PC-9 (cell line): ENCODE measurements at regions not wholly inside any gene's neighbourhood (a gene's known extent, or its start where the extent isn't known, plus 50 kb on each side); places are given as distances from the start of the nearest gene placed in this dataset.

Experiments used
- BruUV-seq: library from RNA; stranded (reverse); fragments of 400-500 nt; replicated peaks from 2 replicates; lab custom pipeline; 2021; lab: Mats Ljungman, UMichigan
- CTCF ChIA-PET: fragments of 300-600 bp; sonication (Branson Sonifier 250); formaldehyde crosslinking; loops from one replicate; lab custom pipeline; 2022; ENCODE audit warnings: antibody characterized with exemption; lab: Charles Lee
- POLR2A ChIA-PET: fragments of 300-600 bp; sonication (Branson Sonifier 250); formaldehyde crosslinking; loops from one replicate; lab custom pipeline; 2022; ENCODE audit warnings: antibody characterized with exemption; ENCODE audit not compliant: unreplicated experiment; lab: Charles Lee
- DNase-seq, 2 experiments: peaks; one replicate each; pipeline versions ENCODE4 v3.0.0 to v3.0.0-alpha.2; 2015 to 2022; ENCODE audit warnings: mixed read lengths in 1 of 2
- H2AFZ ChIP-seq: fragments of 200-600 bp; sonication (generic); 2 replicates; pipeline ENCODE4 v1.8.1; 2017; ENCODE audit warnings: antibody characterized with exemption
- H3F3A ChIP-seq: fragments of 200-600 bp; sonication (generic); 2 replicates; pipeline ENCODE4 v1.8.1; 2017; ENCODE audit warnings: antibody characterized with exemption, mild to moderate bottlenecking, low read depth; ENCODE audit not compliant: insufficient read depth
- H3K27ac ChIP-seq: fragments of 200-600 bp; sonication (generic); 2 replicates; pipeline ENCODE4 v1.6.1; 2016; ENCODE audit warnings: mixed run types
- H3K27me3 ChIP-seq: fragments of 200-600 bp; sonication (generic); 2 replicates; pipeline ENCODE4 v1.6.1; 2016; ENCODE audit warnings: low read depth, mixed run types; ENCODE audit not compliant: insufficient read depth
- H3K36me3 ChIP-seq: fragments of 200-600 bp; sonication (generic); 2 replicates; pipeline ENCODE4 v1.6.1; 2016; ENCODE audit warnings: low read depth, mixed run types
- H3K4me1 ChIP-seq: fragments of 200-600 bp; sonication (generic); replicated peaks from 2 replicates; pipeline ENCODE4 v1.6.1; 2016; ENCODE audit warnings: mixed run types; ENCODE audit not compliant: insufficient read depth
- H3K4me2 ChIP-seq: fragments of 200-600 bp; sonication (generic); 2 replicates; pipeline ENCODE4 v1.6.1; 2017; ENCODE audit warnings: mixed run types
- H3K4me3 ChIP-seq: fragments of 200-600 bp; sonication (generic); 2 replicates; pipeline ENCODE4 v1.6.1; 2016; ENCODE audit warnings: mixed run types
- H3K79me2 ChIP-seq: fragments of 200-600 bp; sonication (generic); 2 replicates; pipeline ENCODE4 v1.6.1; 2017; ENCODE audit warnings: low read depth, mixed run types
- H3K9me2 ChIP-seq: fragments of 200-600 bp; sonication (generic); 2 replicates; pipeline ENCODE4 v1.8.1; 2017; ENCODE audit warnings: mild to moderate bottlenecking; ENCODE audit not compliant: insufficient read depth
- H3K9me3 ChIP-seq: fragments of 200-600 bp; sonication (generic); 2 replicates; pipeline ENCODE4 v1.8.1; 2016; ENCODE audit warnings: low read depth; ENCODE audit not compliant: insufficient read depth
- H4K20me1 ChIP-seq: fragments of 200-600 bp; sonication (generic); 2 replicates; pipeline ENCODE4 v1.8.1; 2017; ENCODE audit not compliant: insufficient read depth
- CTCF ChIP-seq: fragments of 200-600 bp; sonication (generic); conservative IDR thresholded peaks from 2 replicates; pipeline ENCODE4 v1.6.1; 2017; ENCODE audit warnings: mixed run types, antibody characterized with exemption, mild to moderate bottlenecking, moderate library complexity
- EZH2 ChIP-seq: fragments of 200-600 bp; sonication (generic); IDR thresholded peaks from 2 replicates; pipeline ENCODE4 v1.8.0; 2017; ENCODE audit warnings: antibody characterized with exemption, low read depth
- intact Hi-C: fragments of 100-400 bp; cut with micrococcal nuclease; formaldehyde crosslinking; loops from one replicate; pipeline ENCODE4 v1.10.0; 2022; ENCODE audit not compliant: unreplicated experiment

GRCh38 chr21:24197923-24198322 is 1409.4 kb downstream of the MRPL39 start:
- Histone ChIP-seq H3K36me3 (no peaks in the 10 kb centered on the region), H3K4me3 (no peak overlapping the region), H3K9me3 (no peaks in the 10 kb centered on the region), H3F3A (no peaks in the 10 kb centered on the region), H3K79me2 (no peaks in the 10 kb centered on the region), H3K4me1 (no peaks in the 10 kb centered on the region), H3K27me3 (no peaks in the 10 kb centered on the region), H3K4me2 (no peak overlapping the region), H2AFZ (no peak overlapping the region), H4K20me1 (no peaks in the 10 kb centered on the region), H3K27ac (no peak overlapping the region), H3K9me2 (no peaks in the 10 kb centered on the region)
- ChIA-PET POLR2A (no interaction called here), CTCF (no interaction called here)
- intact Hi-C loops = no loop called here
- DNase-seq = no peak
- no peak for TF ChIP-seq CTCF
- no peak for TF ChIP-seq EZH2
- no TSS peak for BruUV-seq

GRCh38 chr21:24197132-24197643 is 1410.1 kb downstream of the MRPL39 start:
- intact Hi-C loops = no loop called here
- H3K27me3 ChIP-seq = no peaks in the 10 kb centered on the region
- POLR2A ChIA-PET = no interaction called here
- CTCF ChIA-PET = no interaction called here
- no peak overlapping the region for H3K4me3 ChIP-seq
- no peaks in the 10 kb centered on the region for H3K4me1 ChIP-seq
- no peak overlapping the region for H2AFZ ChIP-seq
- H4K20me1 ChIP-seq = no peaks in the 10 kb centered on the region
- no peaks in the 10 kb centered on the region for H3K9me2 ChIP-seq
- TF ChIP-seq CTCF = no peak
- no peak for TF ChIP-seq EZH2
- DNase-seq = no peak
- no TSS peak for BruUV-seq
- H3K9me3 ChIP-seq = no peaks in the 10 kb centered on the region
- H3K79me2 ChIP-seq = no peaks in the 10 kb centered on the region
- H3K36me3 ChIP-seq = no peaks in the 10 kb centered on the region
- no peak overlapping the region for H3K4me2 ChIP-seq
- no peak overlapping the region for H3K27ac ChIP-seq
- no peaks in the 10 kb centered on the region for H3F3A ChIP-seq

- Histone ChIP-seq H4K20me1 (no peaks in the 10 kb centered on the region), H3K9me2 (no peaks in the 10 kb centered on the region), H3K27me3 (no peaks in the 10 kb centered on the region), H2AFZ (no peak overlapping the region), H3K4me1 (no peaks in the 10 kb centered on the region), H3K36me3 (no peaks in the 10 kb centered on the region), H3K79me2 (no peaks in the 10 kb centered on the region), H3K9me3 (no peaks in the 10 kb centered on the region), H3K4me3 (no peak overlapping the region), H3K27ac (no peak overlapping the region), H3F3A (no peaks in the 10 kb centered on the region), H3K4me2 (no peak overlapping the region)
- BruUV-seq = no TSS peak
- TF ChIP-seq CTCF = no peak
- TF ChIP-seq EZH2 = no peak
- intact Hi-C loops = no loop called here
- no peak for DNase-seq
- ChIA-PET CTCF (no interaction called here), POLR2A (no interaction called here)
Observed at GRCh38 chr21:24188506-24188905, 1418.8 kb downstream of the MRPL39 start.
